HG03108 (cell line): ENCODE measurements at regions not wholly inside any gene's neighbourhood (a gene's known extent, or its start where the extent isn't known, plus 50 kb on each side); places are given as distances from the start of the nearest gene placed in this dataset.

Experiments used
- ATAC-seq: cut with Tn5 transposase; IDR thresholded peaks from one replicate; pipeline ENCODE4 v1.9.1; 2021; ENCODE audit warnings: moderate library complexity; ENCODE audit not compliant: unreplicated experiment

GRCh38 chr4:38537666-38538065, 126.3 kb upstream of the KLF3 start:
- no peak for ATAC-seq

- no peak for ATAC-seq
Observed at GRCh38 chr4:38538517-38538916, 125.5 kb upstream of the KLF3 start.

GRCh38 chr4:38539501-38539900, 124.5 kb upstream of the KLF3 start:
- ATAC-seq: no peak

- no peak for ATAC-seq
Observed at GRCh38 chr4:38547052-38547451, 116.9 kb upstream of the KLF3 start.

- ATAC-seq: no peak
Observed at GRCh38 chr4:38548256-38548655, 115.7 kb upstream of the KLF3 start.

- ATAC-seq: no peak
Observed at GRCh38 chr4:38559374-38559773, 104.6 kb upstream of the KLF3 start.

- ATAC-seq: no peak
Observed at GRCh38 chr4:38560340-38560739, 103.7 kb upstream of the KLF3 start.

- peak; percentile 73 for ATAC-seq
Observed at GRCh38 chr4:38560768-38561558, 103.0 kb upstream of the KLF3 start.

- ATAC-seq: no peak
Observed at GRCh38 chr4:38562751-38563198, 101.2 kb upstream of the KLF3 start.

- no peak for ATAC-seq
Observed at GRCh38 chr4:38563707-38564495, 100.1 kb upstream of the KLF3 start.

GRCh38 chr4:38565271-38566199, 98.5 kb upstream of the KLF3 start:
- ATAC-seq: no peak

GRCh38 chr4:38566806-38567398, 97.1 kb upstream of the KLF3 start:
- no peak for ATAC-seq

- no peak for ATAC-seq
Observed at GRCh38 chr4:38567457-38567856, 96.5 kb upstream of the KLF3 start.

- no peak for ATAC-seq
Observed at GRCh38 chr4:38568768-38569167, 95.2 kb upstream of the KLF3 start.

GRCh38 chr4:38570647-38571276, 93.2 kb upstream of the KLF3 start:
- no peak for ATAC-seq

- no peak for ATAC-seq
Observed at GRCh38 chr4:38572793-38573192, 91.2 kb upstream of the KLF3 start.

GRCh38 chr4:38574559-38575333, 89.3 kb upstream of the KLF3 start:
- no peak for ATAC-seq

- no peak for ATAC-seq
Observed at GRCh38 chr4:38576767-38577166, 87.2 kb upstream of the KLF3 start.

GRCh38 chr4:38577462-38577861, 86.5 kb upstream of the KLF3 start:
- ATAC-seq: no peak
